ENCODE measurements at regions not wholly inside any gene's neighbourhood (a gene's known extent, or its start where the extent isn't known, plus 50 kb on each side); places are given as distances from the start of the nearest gene placed in this dataset.

GRCh38 chr2:212945526-212945925, 205.9 kb downstream of the IKZF2 start:
- no peak for DNase-seq (ENCODE audit: low read depth in 2 of 2)
- no peak overlapping the region for H3K4me3 ChIP-seq (replicated peaks in 1 of 2; ENCODE audit: low read depth in 2 of 2, low read length in 2 of 2)
- TF ChIP-seq CTCF (IDR thresholded peaks at IDR 0.05; ENCODE audit: low read depth, low read length): no peak

- H3K4me3 ChIP-seq (replicated peaks in 1 of 2; ENCODE audit: low read depth in 2 of 2, low read length in 2 of 2): no peak overlapping the region
- TF ChIP-seq CTCF (IDR thresholded peaks at IDR 0.05; ENCODE audit: low read depth, low read length): no peak
- DNase-seq (ENCODE audit: low read depth in 2 of 2): no peak
Observed at GRCh38 chr2:212943351-212943750, 208.1 kb downstream of the IKZF2 start.

- no peak for TF ChIP-seq CTCF (IDR thresholded peaks at IDR 0.05; ENCODE audit: low read depth, low read length)
Observed at GRCh38 chr2:212941361-212941760, 210.1 kb downstream of the IKZF2 start.

GRCh38 chr2:212940816-212941215, 210.6 kb downstream of the IKZF2 start:
- no peak overlapping the region for H3K4me3 ChIP-seq (replicated peaks in 1 of 2; ENCODE audit: low read depth in 2 of 2, low read length in 2 of 2)
- TF ChIP-seq CTCF (IDR thresholded peaks at IDR 0.05; ENCODE audit: low read depth, low read length): no peak
- peak; percentile 34 to 70 for DNase-seq (ENCODE audit: low read depth in 2 of 2)

More at GRCh38 chr2:212941361-212941760, 210.1 kb downstream of the IKZF2 start:
- no peak for DNase-seq (ENCODE audit: low read depth in 2 of 2)
- no peak overlapping the region for H3K4me3 ChIP-seq (replicated peaks in 1 of 2; ENCODE audit: low read depth in 2 of 2, low read length in 2 of 2)

GRCh38 chr2:212939777-212940531, 211.5 kb downstream of the IKZF2 start:
- DNase-seq (ENCODE audit: low read depth in 2 of 2): no peak
- TF ChIP-seq CTCF (IDR thresholded peaks at IDR 0.05; ENCODE audit: low read depth, low read length): no peak
- no peak overlapping the region for H3K4me3 ChIP-seq (replicated peaks in 1 of 2; ENCODE audit: low read depth in 2 of 2, low read length in 2 of 2)

- DNase-seq (ENCODE audit: low read depth in 2 of 2): no peak
- no peak overlapping the region for H3K4me3 ChIP-seq (replicated peaks in 1 of 2; ENCODE audit: low read depth in 2 of 2, low read length in 2 of 2)
- TF ChIP-seq CTCF (IDR thresholded peaks at IDR 0.05; ENCODE audit: low read depth, low read length): no peak
Observed at GRCh38 chr2:212938144-212938793, 213.1 kb downstream of the IKZF2 start.
